IMR-90 (cell line): ENCODE measurements at regions not wholly inside any gene's neighbourhood (a gene's known extent, or its start where the extent isn't known, plus 50 kb on each side); places are given as distances from the start of the nearest gene placed in this dataset.

Experiments
- ATAC-seq: fragments of 200-7000 bp; cut with Tn5 transposase; 2 replicates; pipeline ENCODE4 v1.9.1; 2020; ENCODE audit warnings: low read depth, mild to moderate bottlenecking, moderate library complexity
- BruUV-seq: library from RNA; stranded (reverse); fragments of 400-500 nt; replicated peaks from 2 replicates; lab custom pipeline; 2021; lab: Mats Ljungman, UMichigan
- CTCF ChIA-PET: fragments of 300-600 bp; formaldehyde crosslinking; extraction: SDS; loops from one replicate; lab custom pipeline; 2021; ENCODE audit warnings: antibody characterized with exemption; lab: Yijun Ruan, JAX
- POLR2A ChIA-PET: fragments of 300-600 bp; sonication (Branson Sonifier 250); formaldehyde crosslinking; loops from one replicate; lab custom pipeline; 2022; ENCODE audit warnings: antibody characterized with exemption; ENCODE audit not compliant: unreplicated experiment; lab: Charles Lee
- DNase-seq: peaks from one replicate; pipeline ENCODE4 v3.0.0; 2013
- H2AFZ ChIP-seq: replicated peaks from 2 replicates; pipeline ENCODE3; 2013; ENCODE audit warnings: low read length, mild to moderate bottlenecking; ENCODE audit not compliant: poor library complexity
- H2AK5ac ChIP-seq: 2 replicates; pipeline ENCODE4 v1.6.1; 2013; ENCODE audit warnings: low read depth, low read length, inconsistent platforms
- H2AK9ac ChIP-seq: replicated peaks from 2 replicates; pipeline ENCODE3; 2013; ENCODE audit warnings: mild to moderate bottlenecking, low read depth, low read length, moderate library complexity; ENCODE audit not compliant: poor library complexity
- H2BK120ac ChIP-seq: 2 replicates; pipeline ENCODE4 v1.6.1; 2013; ENCODE audit warnings: low read depth, low read length, inconsistent platforms
- H2BK15ac ChIP-seq: 3 replicates; pipeline ENCODE4 v1.6.1; 2013; ENCODE audit warnings: low read depth, low read length, inconsistent platforms
- H2BK20ac ChIP-seq: 2 replicates; pipeline ENCODE4 v1.6.1; 2013; ENCODE audit warnings: low read depth, mild to moderate bottlenecking, inconsistent platforms, low read length, moderate library complexity
- H2BK5ac ChIP-seq: 2 replicates; pipeline ENCODE4 v1.6.1; 2013; ENCODE audit warnings: mild to moderate bottlenecking, low read depth, low read length, inconsistent platforms; ENCODE audit not compliant: poor library complexity, severe bottlenecking
- H3K14ac ChIP-seq: replicated peaks from 2 replicates; pipeline ENCODE4 v1.6.1; 2013; ENCODE audit warnings: low read depth, low read length, inconsistent platforms
- H3K18ac ChIP-seq: 2 replicates; pipeline ENCODE4 v1.6.1; 2013; ENCODE audit warnings: low read depth, low read length, control low read depth
- H3K23ac ChIP-seq: 2 replicates; pipeline ENCODE4 v1.6.1; 2013; ENCODE audit warnings: low read depth, low read length, inconsistent platforms
- H3K27ac ChIP-seq: 2 replicates; pipeline ENCODE4 v1.5.1; 2013; ENCODE audit warnings: mild to moderate bottlenecking, control low read depth, low read length; ENCODE audit not compliant: insufficient read depth
- H3K27me3 ChIP-seq: 2 replicates; pipeline ENCODE4 v1.6.1; 2013; ENCODE audit warnings: low read length; ENCODE audit not compliant: control insufficient read depth, insufficient read depth
- H3K36me3 ChIP-seq: 2 replicates; pipeline ENCODE4 v1.6.1; 2013; ENCODE audit warnings: low read length, mixed read lengths; ENCODE audit not compliant: control insufficient read depth, insufficient read depth
- H3K4ac ChIP-seq: 2 replicates; pipeline ENCODE4 v1.6.1; 2013; ENCODE audit warnings: low read depth, low read length, inconsistent platforms
- H3K4me1 ChIP-seq: 2 replicates; pipeline ENCODE4 v1.6.1; 2013; ENCODE audit warnings: low read length, mixed read lengths; ENCODE audit not compliant: control insufficient read depth, insufficient read depth
- H3K4me2 ChIP-seq: 2 replicates; pipeline ENCODE4 v1.6.1; 2013; ENCODE audit warnings: low read depth, mild to moderate bottlenecking, control low read depth, low read length, moderate library complexity
- H3K4me3 ChIP-seq: 2 replicates; pipeline ENCODE4 v1.5.1; 2013; ENCODE audit warnings: low read depth, mild to moderate bottlenecking, control low read depth, low read length, moderate library complexity; ENCODE audit not compliant: insufficient read depth
- H3K56ac ChIP-seq: 2 replicates; pipeline ENCODE4 v1.6.1; 2013; ENCODE audit warnings: low read length, inconsistent platforms; ENCODE audit not compliant: insufficient read depth; ENCODE audit errors: extremely low read depth
- H3K79me1 ChIP-seq, 2 experiments: 2 replicates each; pipeline ENCODE4 v1.6.1; 2013; ENCODE audit warnings: low read length in 2 of 2, inconsistent platforms in 1 of 2, low read depth in 1 of 2
- H3K9ac ChIP-seq: 2 replicates; pipeline ENCODE4 v1.6.1; 2013; ENCODE audit warnings: low read depth, low read length, control low read depth
- H3K9me1 ChIP-seq: 2 replicates; pipeline ENCODE4 v1.6.1; 2013; ENCODE audit warnings: low read length, inconsistent platforms; ENCODE audit not compliant: insufficient read depth
- H3K9me3 ChIP-seq: 2 replicates; pipeline ENCODE4 v1.6.1; 2013; ENCODE audit warnings: low read length; ENCODE audit not compliant: control insufficient read depth, insufficient read depth
- H4K20me1 ChIP-seq: 2 replicates; pipeline ENCODE4 v1.6.1; 2013; ENCODE audit warnings: low read length, inconsistent platforms; ENCODE audit not compliant: insufficient read depth
- H4K5ac ChIP-seq: 2 replicates; pipeline ENCODE4 v1.6.1; 2013; ENCODE audit warnings: mild to moderate bottlenecking, low read depth, low read length, control low read depth
- H4K8ac ChIP-seq, 2 experiments: 2 replicates each; pipeline ENCODE4 v1.6.1; 2013; ENCODE audit warnings: low read depth in 2 of 2, low read length in 2 of 2, control low read depth in 1 of 2, inconsistent platforms in 1 of 2
- H4K91ac ChIP-seq: 2 replicates; pipeline ENCODE4 v1.6.1; 2013; ENCODE audit warnings: low read depth, low read length, inconsistent platforms; ENCODE audit not compliant: insufficient read depth
- BHLHE40 ChIP-seq: fragments of 150-350 bp; IDR thresholded peaks from 2 replicates; pipeline ENCODE4 v1.6.1; 2016; ENCODE audit warnings: mild to moderate bottlenecking, low read depth, low read length
- CEBPB ChIP-seq: IDR thresholded peaks from 2 replicates; pipeline ENCODE4 v1.6.1; 2012; ENCODE audit warnings: low read depth, low read length, improper control_type of control experiment
- CHD1 ChIP-seq: IDR thresholded peaks from 2 replicates; pipeline ENCODE4 v1.6.1; 2012; ENCODE audit warnings: low read depth, low read length, improper control_type of control experiment
- ELK1 ChIP-seq: fragments of 150-350 bp; IDR thresholded peaks from 2 replicates; pipeline ENCODE4 v1.6.1; 2016; ENCODE audit warnings: low read depth, mild to moderate bottlenecking, low read length, moderate library complexity, borderline replicate concordance
- FOS ChIP-seq: fragments of 150-350 bp; IDR thresholded peaks from 2 replicates; pipeline ENCODE4 v1.6.1; 2016; ENCODE audit warnings: low read depth, low read length
- MAFK ChIP-seq: IDR thresholded peaks from 2 replicates; pipeline ENCODE4 v1.6.1; 2012; ENCODE audit warnings: low read depth, low read length, improper control_type of control experiment
- MXI1 ChIP-seq: IDR thresholded peaks from 2 replicates; pipeline ENCODE4 v1.6.1; 2012; ENCODE audit warnings: low read depth, mild to moderate bottlenecking, low read length, moderate library complexity, borderline replicate concordance
- NFE2L2 ChIP-seq: fragments of 150-350 bp; IDR thresholded peaks from 2 replicates; pipeline ENCODE4 v1.6.1; 2016; ENCODE audit warnings: low read depth, mild to moderate bottlenecking, low read length
- POLR2A ChIP-seq: IDR thresholded peaks from 2 replicates; pipeline ENCODE4 v1.6.1; 2012; ENCODE audit warnings: mild to moderate bottlenecking, low read depth, low read length
- RAD21 ChIP-seq: IDR thresholded peaks from 2 replicates; pipeline ENCODE4 v1.6.1; 2012; ENCODE audit warnings: low read length, improper control_type of control experiment
- RCOR1 ChIP-seq: IDR thresholded peaks from 2 replicates; pipeline ENCODE4 v1.6.1; 2012; ENCODE audit warnings: mild to moderate bottlenecking, low read length, improper control_type of control experiment; ENCODE audit not compliant: insufficient replicate concordance
- SMC3 ChIP-seq: fragments of 150-350 bp; IDR thresholded peaks from 2 replicates; pipeline ENCODE4 v1.6.1; 2016; ENCODE audit warnings: low read depth, mild to moderate bottlenecking, antibody characterized with exemption, low read length, moderate library complexity
- USF2 ChIP-seq: fragments of 150-350 bp; IDR thresholded peaks from 2 replicates; pipeline ENCODE4 v1.6.1; 2017; ENCODE audit warnings: mild to moderate bottlenecking, antibody characterized with exemption, low read length, low read depth
- WGBS, 2 experiments: methylation state at CpG; one replicate each; pipeline versions ENCODE4 v1.1.5 to v1.1.7; 2013; ENCODE audit warnings: missing lambda C conversion rate in 2 of 2; ENCODE audit not compliant: insufficient read length in 1 of 2; ENCODE audit errors: extremely low coverage in 2 of 2; 5-methylcytosine and 5-hydroxymethylcytosine counted together
- dilution Hi-C: fragments of 300-500 bp; cut with HindIII; formaldehyde crosslinking; loops from one replicate; pipeline ENCODE4 v1.14.3; 2018; ENCODE audit warnings: low sequenced_read_pairs; ENCODE audit not compliant: unreplicated experiment
- in situ Hi-C: fragments of 300-500 bp; cut with MboI; formaldehyde crosslinking; loops from 3 replicates; pipeline ENCODE4 v1.14.3; 2019; ENCODE audit warnings: low sequenced_read_pairs, inconsistent platforms, mixed read lengths
- intact Hi-C: fragments of 100-400 bp; cut with micrococcal nuclease; formaldehyde crosslinking; loops from 2 replicates; pipeline ENCODE4 v1.10.0; 2022

DNA sequence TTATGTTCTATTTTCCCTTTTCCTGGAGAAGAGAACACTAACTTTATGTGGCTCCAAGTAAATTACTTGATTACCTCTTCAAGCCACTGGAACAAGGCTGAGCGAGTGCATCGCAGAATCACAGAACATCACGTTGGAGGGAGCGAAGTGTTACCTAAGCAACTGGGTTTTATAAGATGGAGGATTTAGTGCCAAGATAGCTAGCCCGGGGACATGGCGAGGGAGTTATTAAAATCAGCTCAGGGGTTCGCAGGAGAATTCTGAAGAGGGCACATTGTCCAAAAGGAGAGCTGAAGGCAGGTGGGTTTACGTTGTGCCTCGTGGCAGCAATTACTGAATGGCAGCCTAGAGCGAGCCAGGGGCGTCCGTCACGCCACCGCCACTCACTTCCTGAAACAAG, 563.2 kb upstream of the ADAMTS16 start:
- TF ChIP-seq ELK1 (no peak), CEBPB (no peak), MAFK (no peak), POLR2A (no peak), CHD1 (no peak), BHLHE40 (no peak), SMC3 (no peak), RCOR1 (no peak), NFE2L2 (no peak), USF2 (no peak), MXI1 (no peak), FOS (no peak), RAD21 (no peak)
- dilution Hi-C loops, result no loop called here

More for the DNA sequence above, 563.2 kb upstream of the ADAMTS16 start:
- H2AK5ac ChIP-seq, result no peak overlapping the region
- no peak overlapping the region for H2BK20ac ChIP-seq
- H2AFZ ChIP-seq, result no peak overlapping the region
- H2BK15ac ChIP-seq, result no peak overlapping the region
- no peaks in the 10 kb centered on the region for H3K9me1 ChIP-seq
- no peak overlapping the region for H3K14ac ChIP-seq
- no peak overlapping the region for H3K4me2 ChIP-seq
- DNase-seq, result no peak
- H3K4me3 ChIP-seq, result no peak overlapping the region
- no peaks in the 10 kb centered on the region for H3K4me1 ChIP-seq
- H3K23ac ChIP-seq, result no peak overlapping the region
- no peaks in the 10 kb centered on the region for H3K79me1 ChIP-seq
- H4K5ac ChIP-seq, result no peak overlapping the region
- H3K4ac ChIP-seq, result no peak overlapping the region
- H2BK120ac ChIP-seq, result no peak overlapping the region
- POLR2A ChIA-PET, result no interaction called here
- ATAC-seq, result no peak
- 74% methylated on average over 4 of the region's 14 CpGs; no CpG with 5 or more reads in 1 of the 2 experiments for WGBS, 2 experiments
- in situ Hi-C loops, result no loop called here
- H3K9ac ChIP-seq, result no peak overlapping the region
- no peak overlapping the region for H2AK9ac ChIP-seq
- H3K27me3 ChIP-seq, result no peaks in the 10 kb centered on the region
- CTCF ChIA-PET, result no interaction called here
- H4K8ac ChIP-seq, result no peak overlapping the region
- H3K36me3 ChIP-seq, result no peaks in the 10 kb centered on the region
- H3K9me3 ChIP-seq, result peaks cover 19% of the 10 kb centered on the region; the same call in 1 of the 2 replicates
- H3K18ac ChIP-seq, result no peak overlapping the region
- intact Hi-C loops, result no loop called here
- no TSS peak for BruUV-seq
- no peak overlapping the region for H3K27ac ChIP-seq
- H4K20me1 ChIP-seq, result no peaks in the 10 kb centered on the region
- H2BK5ac ChIP-seq, result no peak overlapping the region
- H3K56ac ChIP-seq, result no peak overlapping the region
- no peak overlapping the region for H4K91ac ChIP-seq
